ENCODE measurements at regions not wholly inside any gene's neighbourhood (a gene's known extent, or its start where the extent isn't known, plus 50 kb on each side); places are given as distances from the start of the nearest gene placed in this dataset.

- no peak for TF ChIP-seq PATZ1 (CRISPR knock-in tag; IDR thresholded peaks at IDR 0.05; ENCODE audit: borderline replicate concordance)
- TF ChIP-seq RARB (CRISPR knock-in tag; IDR thresholded peaks at IDR 0.05): no peak
- no peak for TF ChIP-seq TOX (CRISPR knock-in tag; IDR thresholded peaks at IDR 0.05; ENCODE audit: borderline replicate concordance)
- no peak for TF ChIP-seq TSHZ2 (CRISPR knock-in tag; IDR thresholded peaks at IDR 0.05)
- TF ChIP-seq CREB5 (CRISPR knock-in tag; IDR thresholded peaks at IDR 0.05; ENCODE audit: low read depth): no peak
- no peak for TF ChIP-seq POU6F1 (CRISPR knock-in tag; IDR thresholded peaks at IDR 0.05; ENCODE audit: borderline replicate concordance, low read depth)
Observed at GRCh38 chr15:93500155-93500554, 411.1 kb upstream of the RGMA start (continued).

- TF ChIP-seq CSRNP3 (CRISPR knock-in tag; IDR thresholded peaks at IDR 0.05) (no peak), CREB5 (CRISPR knock-in tag; IDR thresholded peaks at IDR 0.05; ENCODE audit: low read depth) (no peak), PPARA (CRISPR knock-in tag; IDR thresholded peaks at IDR 0.05; ENCODE audit: borderline replicate concordance) (no peak), ZFP30 (CRISPR knock-in tag; IDR thresholded peaks at IDR 0.05) (no peak), POU6F1 (CRISPR knock-in tag; IDR thresholded peaks at IDR 0.05; ENCODE audit: borderline replicate concordance, low read depth) (no peak), TOX (CRISPR knock-in tag; IDR thresholded peaks at IDR 0.05; ENCODE audit: borderline replicate concordance) (no peak), SNAI2 (CRISPR knock-in tag; IDR thresholded peaks at IDR 0.05) (no peak), ISL1 (CRISPR knock-in tag; IDR thresholded peaks at IDR 0.05) (no peak), ARNTL (CRISPR knock-in tag; IDR thresholded peaks at IDR 0.05; ENCODE audit: borderline replicate concordance, low read depth) (no peak), OSR1 (CRISPR knock-in tag; IDR thresholded peaks at IDR 0.05) (no peak), ZNF8 (CRISPR knock-in tag; IDR thresholded peaks at IDR 0.05) (no peak), BACH2 (CRISPR knock-in tag; IDR thresholded peaks at IDR 0.05; ENCODE audit: borderline replicate concordance) (no peak), GLIS3 (CRISPR knock-in tag; IDR thresholded peaks at IDR 0.05) (no peak), CSDC2 (CRISPR knock-in tag; IDR thresholded peaks at IDR 0.05) (no peak), TCF4 (CRISPR knock-in tag; IDR thresholded peaks at IDR 0.05; ENCODE audit: borderline replicate concordance) (no peak)
- no peak for ATAC-seq
Observed at GRCh38 chr15:93497291-93497690, 408.3 kb upstream of the RGMA start.
